ENCODE measurements at regions not wholly inside any gene's neighbourhood (a gene's known extent, or its start where the extent isn't known, plus 50 kb on each side); places are given as distances from the start of the nearest gene placed in this dataset.

DNA sequence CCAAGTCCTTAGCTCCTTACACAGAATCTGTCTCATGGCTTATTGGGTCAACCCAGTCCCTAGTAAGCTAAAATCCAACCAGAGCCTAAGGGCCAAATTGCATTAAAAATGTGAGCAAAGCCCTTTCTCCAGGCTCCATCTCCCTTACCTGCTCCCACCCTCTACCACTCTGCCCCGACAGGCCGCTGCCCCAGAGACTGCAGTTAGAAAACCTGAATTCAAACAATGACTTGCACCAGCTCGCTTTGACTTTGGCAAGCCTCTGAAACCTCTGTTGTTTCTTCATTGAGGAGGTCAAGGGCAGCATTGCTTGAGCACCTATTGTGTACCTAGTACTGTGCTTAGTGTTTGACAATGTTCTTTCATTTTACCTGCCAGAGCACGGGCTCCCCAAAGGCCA lies 188.1 kb upstream of the PMEPA1 start:
- TF ChIP-seq, protein P1, sequence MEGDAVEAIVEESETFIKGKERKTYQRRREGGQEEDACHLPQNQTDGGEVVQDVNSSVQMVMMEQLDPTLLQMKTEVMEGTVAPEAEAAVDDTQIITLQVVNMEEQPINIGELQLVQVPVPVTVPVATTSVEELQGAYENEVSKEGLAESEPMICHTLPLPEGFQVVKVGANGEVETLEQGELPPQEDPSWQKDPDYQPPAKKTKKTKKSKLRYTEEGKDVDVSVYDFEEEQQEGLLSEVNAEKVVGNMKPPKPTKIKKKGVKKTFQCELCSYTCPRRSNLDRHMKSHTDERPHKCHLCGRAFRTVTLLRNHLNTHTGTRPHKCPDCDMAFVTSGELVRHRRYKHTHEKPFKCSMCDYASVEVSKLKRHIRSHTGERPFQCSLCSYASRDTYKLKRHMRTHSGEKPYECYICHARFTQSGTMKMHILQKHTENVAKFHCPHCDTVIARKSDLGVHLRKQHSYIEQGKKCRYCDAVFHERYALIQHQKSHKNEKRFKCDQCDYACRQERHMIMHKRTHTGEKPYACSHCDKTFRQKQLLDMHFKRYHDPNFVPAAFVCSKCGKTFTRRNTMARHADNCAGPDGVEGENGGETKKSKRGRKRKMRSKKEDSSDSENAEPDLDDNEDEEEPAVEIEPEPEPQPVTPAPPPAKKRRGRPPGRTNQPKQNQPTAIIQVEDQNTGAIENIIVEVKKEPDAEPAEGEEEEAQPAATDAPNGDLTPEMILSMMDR (conservative IDR thresholded peaks at IDR 0.05; ENCODE audit: low read length) = no peak
- no peak for TF ChIP-seq EZH2phosphoT487 (IDR thresholded peaks at IDR 0.05; ENCODE audit: borderline replicate concordance, low read depth, low read length)

Measured in OCI-LY7 (cell line).